HL-60 (cell line): ENCODE measurements at regions not wholly inside any gene's neighbourhood (a gene's known extent, or its start where the extent isn't known, plus 50 kb on each side); places are given as distances from the start of the nearest gene placed in this dataset.

Experiments
- DNase-seq, 2 experiments: peaks; one replicate each; pipeline ENCODE4 v3.0.0-alpha.2; 2010 to 2020; ENCODE audit warnings: low read depth in 1 of 2, low spot score in 1 of 2
- H3K27ac ChIP-seq: fragments of 250-450 bp; sonication (Bioruptor Pico); replicated peaks from 2 replicates; pipeline ENCODE4 v1.5.1; 2020; ENCODE audit warnings: mild to moderate bottlenecking, moderate library complexity
- H3K27me3 ChIP-seq: fragments of 250-450 bp; sonication (Bioruptor Pico); 2 replicates; pipeline ENCODE4 v1.5.1; 2021; ENCODE audit warnings: mild to moderate bottlenecking, moderate library complexity; ENCODE audit not compliant: insufficient read depth, poor library complexity, severe bottlenecking
- H3K4me3 ChIP-seq: replicated peaks from 2 replicates; pipeline ENCODE4 v1.5.1; 2011; ENCODE audit warnings: mild to moderate bottlenecking, control low read depth, low read length; ENCODE audit not compliant: insufficient read depth
- CTCF ChIP-seq: IDR thresholded peaks from one replicate; pipeline ENCODE4 v1.5.1; 2011; ENCODE audit warnings: low read length, control low read depth, inconsistent platforms; ENCODE audit not compliant: insufficient read depth
- GABPA ChIP-seq: IDR thresholded peaks from 2 replicates; pipeline ENCODE4 v1.6.1; 2012; ENCODE audit warnings: low read depth
- POLR2AphosphoS5 ChIP-seq: IDR thresholded peaks from 2 replicates; pipeline ENCODE4 v1.6.1; 2012; ENCODE audit warnings: low read depth
- REST ChIP-seq: IDR thresholded peaks from 2 replicates; pipeline ENCODE4 v1.6.1; 2012; ENCODE audit warnings: low read depth; ENCODE audit not compliant: insufficient replicate concordance
- SPI1 ChIP-seq: IDR thresholded peaks from 2 replicates; pipeline ENCODE4 v1.6.1; 2012; ENCODE audit warnings: low read depth, mild to moderate bottlenecking, borderline replicate concordance

- Histone ChIP-seq H3K4me3 (no peak overlapping the region), H3K27ac (no peak overlapping the region), H3K27me3 (peaks cover 2% of the 10 kb centered on the region)
- no peak for DNase-seq
- no peak for TF ChIP-seq GABPA
- no peak for TF ChIP-seq CTCF
- TF ChIP-seq SPI1 = no peak
- no peak for TF ChIP-seq REST
- no peak for TF ChIP-seq POLR2AphosphoS5
Measured at GRCh38 chr10:63010203-63010602, 122.9 kb upstream of the NRBF2 start.

GRCh38 chr10:63008491-63008890 lies 124.6 kb upstream of the NRBF2 start:
- DNase-seq = no peak
- no peak for TF ChIP-seq SPI1
- TF ChIP-seq GABPA = no peak
- no peak for TF ChIP-seq POLR2AphosphoS5
- no peak for TF ChIP-seq REST
- no peak for TF ChIP-seq CTCF

GRCh38 chr10:63007112-63007511 lies 126.0 kb upstream of the NRBF2 start:
- no peak overlapping the region for H3K27ac ChIP-seq
- H3K27me3 ChIP-seq = peaks cover 2% of the 10 kb centered on the region
- no peak overlapping the region for H3K4me3 ChIP-seq
- TF ChIP-seq POLR2AphosphoS5 (no peak), CTCF (no peak), GABPA (no peak), SPI1 (no peak), REST (no peak)
- DNase-seq = no peak

More at GRCh38 chr10:63008491-63008890, 124.6 kb upstream of the NRBF2 start:
- Histone ChIP-seq H3K27ac (no peak overlapping the region), H3K4me3 (no peak overlapping the region), H3K27me3 (peaks cover 2% of the 10 kb centered on the region)
